ENCODE measurements at regions not wholly inside any gene's neighbourhood (a gene's known extent, or its start where the extent isn't known, plus 50 kb on each side); places are given as distances from the start of the nearest gene placed in this dataset.

- H3K9ac ChIP-seq (ENCODE audit: control insufficient read depth, extremely low read depth, insufficient read depth, low read length) = no peak overlapping the region
- dilution Hi-C loops (cut with MboI; ENCODE audit: extremely low pct_ligation_motif_present, low sequenced_read_pairs) = no loop called here
Measured at GRCh38 chr6:12575961-12576360, 140.6 kb upstream of the PHACTR1 start.

DNA sequence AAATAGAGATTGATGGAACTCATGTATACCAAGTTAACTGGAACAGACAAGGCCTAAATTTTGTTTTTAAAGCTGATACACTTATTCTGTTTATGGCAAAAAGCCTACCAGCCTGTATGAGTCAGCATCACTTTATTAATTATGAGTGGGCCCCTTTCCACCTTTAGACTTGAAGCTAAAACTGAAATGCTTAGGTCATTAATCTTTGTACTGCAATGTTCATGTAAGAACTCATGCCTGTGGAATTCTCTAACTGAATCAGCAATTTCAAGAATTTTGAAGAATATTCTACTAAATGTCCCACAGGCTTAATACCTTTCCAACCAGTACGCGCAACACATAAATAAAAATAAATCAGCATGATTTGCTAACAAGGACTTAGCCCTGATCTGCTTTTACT, 140.2 kb upstream of the PHACTR1 start:
- no peak for TF ChIP-seq EZH2 (IDR thresholded peaks at IDR 0.05; ENCODE audit: low read length)
- TF ChIP-seq, protein P1, sequence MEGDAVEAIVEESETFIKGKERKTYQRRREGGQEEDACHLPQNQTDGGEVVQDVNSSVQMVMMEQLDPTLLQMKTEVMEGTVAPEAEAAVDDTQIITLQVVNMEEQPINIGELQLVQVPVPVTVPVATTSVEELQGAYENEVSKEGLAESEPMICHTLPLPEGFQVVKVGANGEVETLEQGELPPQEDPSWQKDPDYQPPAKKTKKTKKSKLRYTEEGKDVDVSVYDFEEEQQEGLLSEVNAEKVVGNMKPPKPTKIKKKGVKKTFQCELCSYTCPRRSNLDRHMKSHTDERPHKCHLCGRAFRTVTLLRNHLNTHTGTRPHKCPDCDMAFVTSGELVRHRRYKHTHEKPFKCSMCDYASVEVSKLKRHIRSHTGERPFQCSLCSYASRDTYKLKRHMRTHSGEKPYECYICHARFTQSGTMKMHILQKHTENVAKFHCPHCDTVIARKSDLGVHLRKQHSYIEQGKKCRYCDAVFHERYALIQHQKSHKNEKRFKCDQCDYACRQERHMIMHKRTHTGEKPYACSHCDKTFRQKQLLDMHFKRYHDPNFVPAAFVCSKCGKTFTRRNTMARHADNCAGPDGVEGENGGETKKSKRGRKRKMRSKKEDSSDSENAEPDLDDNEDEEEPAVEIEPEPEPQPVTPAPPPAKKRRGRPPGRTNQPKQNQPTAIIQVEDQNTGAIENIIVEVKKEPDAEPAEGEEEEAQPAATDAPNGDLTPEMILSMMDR (optimal IDR thresholded peaks at IDR 0.05 in 1 of 3, IDR thresholded peaks at IDR 0.05 in 1 of 3, conservative IDR thresholded peaks at IDR 0.05 in 1 of 3; ENCODE audit: extremely low read depth in 1 of 3, insufficient read depth in 2 of 3, low read length in 3 of 3) = no peak
- Histone ChIP-seq H3K4me3 (ENCODE audit: control insufficient read depth in 2 of 3, extremely low read depth in 1 of 3, insufficient read depth in 2 of 3, low read depth in 1 of 3, low read length in 3 of 3) (peak overlapping the region in 2 of 3 experiments; percentile 24 to 38), H3K36me3 (ENCODE audit: control insufficient read depth in 2 of 2, extremely low read depth in 1 of 2, insufficient read depth in 2 of 2, low read length in 2 of 2) (no peaks in the 10 kb centered on the region), H3K9me3 (ENCODE audit: control insufficient read depth, low read depth, low read length) (no peaks in the 10 kb centered on the region), H2AFZ (ENCODE audit: control insufficient read depth, low read length) (no peak overlapping the region), H3K4me1 (ENCODE audit: control insufficient read depth, extremely low read depth, insufficient read depth, low read length) (peaks cover 63% of the 10 kb centered on the region), H3K27ac (ENCODE audit: control insufficient read depth, insufficient read depth, low read length) (peak overlapping the region; percentile 77), H3K9me1 (ENCODE audit: control insufficient read depth, extremely low read depth, insufficient read depth, low read length) (no peaks in the 10 kb centered on the region), H3K9ac (ENCODE audit: control insufficient read depth, extremely low read depth, insufficient read depth, low read length) (peak overlapping the region; percentile 49), H3K79me2 (ENCODE audit: control insufficient read depth, insufficient read depth, low read length) (no peaks in the 10 kb centered on the region), H3K27me3 (ENCODE audit: control insufficient read depth, extremely low read depth, insufficient read depth, low read length) (no peaks in the 10 kb centered on the region), H3K4me2 (ENCODE audit: control insufficient read depth, extremely low read depth, insufficient read depth, low read depth, low read length) (peak overlapping the region; percentile 72), H4K20me1 (ENCODE audit: control insufficient read depth, extremely low read depth, insufficient read depth, low read length) (no peaks in the 10 kb centered on the region)
- dilution Hi-C loops (cut with MboI; ENCODE audit: extremely low pct_ligation_motif_present, low sequenced_read_pairs) = no loop called here
- DNase-seq (ENCODE audit: low read depth, low spot score) (no peak), FAIRE-seq (peak; percentile 83)

More at GRCh38 chr6:12575961-12576360, 140.6 kb upstream of the PHACTR1 start:
- peaks cover 65% of the 10 kb centered on the region for H3K4me1 ChIP-seq (ENCODE audit: control insufficient read depth, extremely low read depth, insufficient read depth, low read length)
- no peaks in the 10 kb centered on the region for H3K9me3 ChIP-seq (ENCODE audit: control insufficient read depth, low read depth, low read length)
- H3K27ac ChIP-seq (ENCODE audit: control insufficient read depth, insufficient read depth, low read length) = peak overlapping the region; percentile 7
- no peaks in the 10 kb centered on the region for H3K36me3 ChIP-seq (ENCODE audit: control insufficient read depth in 2 of 2, extremely low read depth in 1 of 2, insufficient read depth in 2 of 2, low read length in 2 of 2)
- no peak overlapping the region for H3K4me3 ChIP-seq (ENCODE audit: control insufficient read depth in 2 of 3, extremely low read depth in 1 of 3, insufficient read depth in 2 of 3, low read depth in 1 of 3, low read length in 3 of 3)
- no peak overlapping the region for H2AFZ ChIP-seq (ENCODE audit: control insufficient read depth, low read length)
- no peak for TF ChIP-seq EZH2 (IDR thresholded peaks at IDR 0.05; ENCODE audit: low read length)
- TF ChIP-seq, protein P1 (optimal IDR thresholded peaks at IDR 0.05 in 1 of 3, IDR thresholded peaks at IDR 0.05 in 1 of 3, conservative IDR thresholded peaks at IDR 0.05 in 1 of 3; ENCODE audit: extremely low read depth in 1 of 3, insufficient read depth in 2 of 3, low read length in 3 of 3) = no peak
- no peaks in the 10 kb centered on the region for H3K27me3 ChIP-seq (ENCODE audit: control insufficient read depth, extremely low read depth, insufficient read depth, low read length)
- H3K4me2 ChIP-seq (ENCODE audit: control insufficient read depth, extremely low read depth, insufficient read depth, low read depth, low read length) = peak overlapping the region; percentile 72
- H3K9me1 ChIP-seq (ENCODE audit: control insufficient read depth, extremely low read depth, insufficient read depth, low read length) = no peaks in the 10 kb centered on the region
- H3K79me2 ChIP-seq (ENCODE audit: control insufficient read depth, insufficient read depth, low read length) = no peaks in the 10 kb centered on the region
- H4K20me1 ChIP-seq (ENCODE audit: control insufficient read depth, extremely low read depth, insufficient read depth, low read length) = no peaks in the 10 kb centered on the region
- peak; percentile 20 for FAIRE-seq
- no peak for DNase-seq (ENCODE audit: low read depth, low spot score)
